Skeletal muscle satellite cell (primary cell): ENCODE measurements at regions not wholly inside any gene's neighbourhood (a gene's known extent, or its start where the extent isn't known, plus 50 kb on each side); places are given as distances from the start of the nearest gene placed in this dataset.
"Not testable (repeated sequence)": the region's sequence is repeated elsewhere in the genome, so short reads cannot be mapped to it uniquely, and the experiment has no call there.

ENCODE experiments used
- H3K27me3 ChIP-seq: 2 replicates; pipeline ENCODE4 v1.7.0; 2013; ENCODE audit warnings: low read length; ENCODE audit not compliant: control insufficient read depth, insufficient read depth
- H3K36me3 ChIP-seq: 2 replicates; pipeline ENCODE4 v1.7.0; 2013; ENCODE audit warnings: mild to moderate bottlenecking, control low read depth, low read length; ENCODE audit not compliant: insufficient read depth
- H3K4me1 ChIP-seq: 2 replicates; pipeline ENCODE4 v1.7.0; 2013; ENCODE audit warnings: low read length; ENCODE audit not compliant: control insufficient read depth, insufficient read depth
- H3K4me2 ChIP-seq: 2 replicates; pipeline ENCODE4 v1.7.0; 2013; ENCODE audit warnings: mild to moderate bottlenecking, low read length
- H3K4me3 ChIP-seq: 2 replicates; pipeline ENCODE4 v1.7.0; 2013; ENCODE audit warnings: low read length
- H3K9ac ChIP-seq: 2 replicates; pipeline ENCODE4 v1.7.0; 2013; ENCODE audit warnings: mild to moderate bottlenecking, low read depth, low read length, moderate library complexity
- H3K9me3 ChIP-seq: replicated peaks from 2 replicates; pipeline ENCODE4 v1.7.0; 2013; ENCODE audit warnings: mild to moderate bottlenecking, control low read depth, low read length

- H3K4me2 ChIP-seq, result no peak overlapping the region
- no peaks in the 10 kb centered on the region for H3K27me3 ChIP-seq
- H3K36me3 ChIP-seq, result no peaks in the 10 kb centered on the region
- H3K9ac ChIP-seq, result no peak overlapping the region
- H3K9me3 ChIP-seq, result peaks cover 9% of the 10 kb centered on the region
- no peaks in the 10 kb centered on the region for H3K4me1 ChIP-seq
- no peak overlapping the region for H3K4me3 ChIP-seq
Measured at GRCh38 chr2:13686262-13686661, 946.3 kb upstream of the LRATD1 start.

DNA sequence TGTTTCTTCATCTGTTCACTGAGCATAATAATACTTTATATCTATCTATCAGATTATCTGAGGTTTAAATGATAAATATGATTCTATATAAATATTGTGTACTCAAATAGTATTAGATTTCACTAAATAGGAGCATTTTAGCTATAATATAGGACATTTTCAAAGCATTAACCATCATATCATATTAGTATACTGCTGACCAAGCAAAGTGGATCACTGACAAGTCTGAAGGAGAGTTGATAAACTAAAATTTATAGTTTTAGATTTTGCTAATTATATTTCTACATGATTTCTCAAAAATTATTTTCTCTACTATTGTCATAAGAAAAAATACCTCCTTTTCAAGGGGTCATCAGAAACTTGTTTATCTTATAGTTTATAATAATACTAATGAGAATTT, 937.8 kb upstream of the LRATD1 start:
- H3K9ac ChIP-seq, result no peak overlapping the region
- no peaks in the 10 kb centered on the region for H3K9me3 ChIP-seq
- no peak overlapping the region for H3K4me2 ChIP-seq
- no peaks in the 10 kb centered on the region for H3K36me3 ChIP-seq
- no peaks in the 10 kb centered on the region for H3K27me3 ChIP-seq
- H3K4me1 ChIP-seq, result no peaks in the 10 kb centered on the region
- H3K4me3 ChIP-seq, result no peak overlapping the region

- Histone ChIP-seq H3K4me2 (no peak overlapping the region), H3K27me3 (no peaks in the 10 kb centered on the region), H3K9me3 (no peaks in the 10 kb centered on the region), H3K36me3 (no peaks in the 10 kb centered on the region), H3K4me3 (no peak overlapping the region), H3K9ac (no peak overlapping the region), H3K4me1 (no peaks in the 10 kb centered on the region)
Measured at GRCh38 chr2:13696601-13697000, 935.9 kb upstream of the LRATD1 start.

DNA sequence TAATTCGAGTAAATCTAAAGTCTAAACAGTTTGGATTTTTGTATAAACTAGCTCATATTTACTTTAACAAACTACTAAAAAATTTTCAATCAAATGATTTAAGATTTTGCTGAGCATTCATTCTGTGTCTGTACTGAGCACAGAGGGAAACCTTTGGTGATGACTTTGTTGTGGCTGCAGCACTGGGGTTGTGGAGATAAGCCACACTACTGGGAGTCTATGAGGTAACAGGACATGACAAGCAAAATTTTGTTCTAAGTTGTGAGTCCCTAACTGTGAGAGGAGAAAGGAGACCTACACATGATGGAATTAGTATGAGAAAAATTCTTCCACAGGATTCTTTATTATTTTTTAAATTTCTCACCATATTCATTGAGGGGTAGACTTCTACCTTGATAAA, 933.7 kb upstream of the LRATD1 start:
- no peak overlapping the region for H3K4me3 ChIP-seq
- H3K9ac ChIP-seq, result no peak overlapping the region
- no peaks in the 10 kb centered on the region for H3K36me3 ChIP-seq
- H3K4me1 ChIP-seq, result no peaks in the 10 kb centered on the region
- H3K4me2 ChIP-seq, result no peak overlapping the region
- no peaks in the 10 kb centered on the region for H3K9me3 ChIP-seq
- H3K27me3 ChIP-seq, result no peaks in the 10 kb centered on the region

- not testable (repeated sequence) for H3K9me3 ChIP-seq, H3K36me3 ChIP-seq, H3K9ac ChIP-seq, H3K27me3 ChIP-seq, H3K4me3 ChIP-seq, H3K4me2 ChIP-seq, H3K4me1 ChIP-seq
Measured at GRCh38 chr2:13699939-13700338, 932.6 kb upstream of the LRATD1 start.

GRCh38 chr2:13711154-13711553, 921.4 kb upstream of the LRATD1 start:
- H3K9ac ChIP-seq, result no peak overlapping the region
- no peaks in the 10 kb centered on the region for H3K27me3 ChIP-seq
- no peaks in the 10 kb centered on the region for H3K36me3 ChIP-seq
- no peaks in the 10 kb centered on the region for H3K9me3 ChIP-seq
- H3K4me1 ChIP-seq, result no peaks in the 10 kb centered on the region
- H3K4me3 ChIP-seq, result no peak overlapping the region
- H3K4me2 ChIP-seq, result no peak overlapping the region

- Histone ChIP-seq H3K9ac (no peak overlapping the region), H3K4me1 (no peaks in the 10 kb centered on the region), H3K4me2 (no peak overlapping the region), H3K36me3 (no peaks in the 10 kb centered on the region), H3K27me3 (no peaks in the 10 kb centered on the region), H3K9me3 (no peaks in the 10 kb centered on the region), H3K4me3 (no peak overlapping the region)
Measured at GRCh38 chr2:13714466-13714865, 918.1 kb upstream of the LRATD1 start.

DNA sequence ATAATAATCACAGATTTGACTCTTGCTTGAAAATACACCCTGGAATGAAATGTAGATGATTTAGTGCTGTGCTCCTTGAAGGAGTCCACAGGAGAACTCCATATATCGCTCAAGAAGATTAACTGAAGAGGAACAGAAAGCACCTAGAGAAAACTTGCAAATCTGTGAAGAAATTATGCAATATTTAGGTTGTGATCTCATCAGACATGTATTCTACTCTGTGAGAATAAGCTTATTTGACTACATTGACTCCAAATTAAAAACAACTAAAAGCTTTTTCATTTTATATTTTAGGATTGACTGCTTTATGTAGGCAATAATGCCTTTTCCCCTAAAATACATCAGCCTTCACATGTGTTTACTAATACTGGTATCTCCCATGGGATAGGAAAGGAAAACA, 906.6 kb upstream of the LRATD1 start:
- Histone ChIP-seq H3K4me1 (no peaks in the 10 kb centered on the region), H3K9me3 (no peaks in the 10 kb centered on the region), H3K27me3 (no peaks in the 10 kb centered on the region), H3K4me2 (no peak overlapping the region), H3K36me3 (no peaks in the 10 kb centered on the region), H3K4me3 (no peak overlapping the region), H3K9ac (no peak overlapping the region)

DNA sequence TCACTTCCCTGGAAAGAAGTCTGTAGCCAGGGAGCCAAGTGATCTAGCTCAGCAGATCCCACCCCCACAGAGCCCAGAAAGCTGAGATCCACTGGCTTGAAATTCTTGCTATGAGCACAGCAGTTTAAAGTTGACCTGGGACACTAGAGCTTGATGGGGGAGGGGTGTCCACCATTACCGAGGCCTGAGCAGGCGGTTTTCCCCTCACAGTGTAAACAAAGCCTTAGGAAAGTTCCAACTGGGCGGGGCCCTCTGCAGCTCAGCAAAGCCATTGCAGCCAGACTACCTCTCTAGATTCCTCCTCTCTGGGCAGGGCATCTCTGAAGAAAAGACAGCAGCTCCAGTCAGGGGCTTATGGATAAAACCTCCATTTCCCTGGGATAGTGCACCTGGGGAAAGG, 887.2 kb upstream of the LRATD1 start:
- Histone ChIP-seq H3K36me3 (no peaks in the 10 kb centered on the region), H3K9ac (no peak overlapping the region), H3K4me1 (no peaks in the 10 kb centered on the region), H3K4me2 (no peak overlapping the region), H3K27me3 (no peaks in the 10 kb centered on the region), H3K9me3 (no peaks in the 10 kb centered on the region), H3K4me3 (no peak overlapping the region)

DNA sequence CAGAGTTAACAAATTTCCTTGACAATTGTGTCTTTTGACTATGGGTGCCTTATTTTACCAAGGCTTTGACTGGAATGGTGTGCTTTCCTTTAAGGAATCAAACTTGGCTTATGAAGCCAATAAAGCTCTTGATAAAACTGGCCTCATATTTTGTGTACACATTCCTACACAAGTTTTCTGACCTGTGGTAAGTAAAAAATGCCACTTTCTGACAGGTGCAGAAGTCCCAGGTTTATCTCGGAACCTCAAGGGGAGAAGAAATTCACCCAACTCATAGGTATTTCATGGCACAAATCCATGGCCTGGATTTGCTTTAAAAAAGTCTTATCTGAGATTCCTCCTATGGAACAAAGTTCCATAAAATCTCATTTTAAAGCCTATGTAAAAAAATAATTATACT, 880.6 kb upstream of the LRATD1 start:
- no peaks in the 10 kb centered on the region for H3K36me3 ChIP-seq
- H3K27me3 ChIP-seq, result no peaks in the 10 kb centered on the region
- no peak overlapping the region for H3K4me2 ChIP-seq
- H3K4me1 ChIP-seq, result no peaks in the 10 kb centered on the region
- no peaks in the 10 kb centered on the region for H3K9me3 ChIP-seq
- H3K4me3 ChIP-seq, result no peak overlapping the region
- no peak overlapping the region for H3K9ac ChIP-seq

DNA sequence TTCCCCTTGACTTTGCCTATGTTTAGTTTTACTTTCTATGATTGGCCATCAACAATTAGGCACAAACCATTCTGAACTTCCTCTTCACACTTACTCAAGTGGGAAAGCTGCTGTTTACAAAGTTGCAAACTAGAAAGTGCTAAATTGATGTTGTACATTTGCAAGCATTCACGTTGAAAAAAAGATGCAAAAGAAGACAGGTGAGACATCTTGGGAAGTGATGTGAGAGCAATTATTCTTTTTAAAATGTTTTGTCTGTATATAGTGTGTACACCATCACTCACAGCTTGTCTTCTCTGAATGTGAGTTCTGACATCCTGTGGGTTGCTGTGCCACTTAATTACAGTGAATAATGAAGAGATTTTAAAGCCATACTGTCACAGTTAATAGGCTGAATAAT, 874.1 kb upstream of the LRATD1 start:
- Histone ChIP-seq H3K9me3 (no peaks in the 10 kb centered on the region), H3K4me1 (no peaks in the 10 kb centered on the region), H3K4me3 (no peak overlapping the region), H3K4me2 (no peak overlapping the region), H3K36me3 (no peaks in the 10 kb centered on the region), H3K9ac (no peak overlapping the region), H3K27me3 (no peaks in the 10 kb centered on the region)

DNA sequence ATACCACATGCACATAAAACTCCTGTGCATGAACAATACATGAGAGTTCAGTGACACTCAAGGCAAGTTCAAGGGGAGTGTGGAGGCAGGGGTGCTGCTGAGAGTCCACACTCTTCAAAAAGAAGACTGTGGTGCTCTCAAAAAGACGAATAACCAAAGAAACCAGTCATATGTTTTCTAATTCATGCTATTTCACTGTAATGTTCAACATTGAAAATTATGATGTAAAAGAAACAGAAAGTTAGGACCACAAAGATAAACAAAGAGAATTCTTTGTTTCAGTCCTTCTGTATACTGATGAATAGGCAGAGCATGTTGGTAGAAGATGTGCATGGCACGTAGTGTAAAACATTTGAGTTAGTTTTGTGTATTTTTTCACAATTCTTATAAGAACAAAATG, 864.2 kb upstream of the LRATD1 start:
- no peaks in the 10 kb centered on the region for H3K36me3 ChIP-seq
- no peak overlapping the region for H3K4me3 ChIP-seq
- H3K4me2 ChIP-seq, result no peak overlapping the region
- H3K27me3 ChIP-seq, result no peaks in the 10 kb centered on the region
- H3K9ac ChIP-seq, result no peak overlapping the region
- H3K4me1 ChIP-seq, result no peaks in the 10 kb centered on the region
- H3K9me3 ChIP-seq, result no peaks in the 10 kb centered on the region

GRCh38 chr2:13770279-13770678, 862.2 kb upstream of the LRATD1 start:
- Histone ChIP-seq H3K4me2 (no peak overlapping the region), H3K36me3 (no peaks in the 10 kb centered on the region), H3K4me1 (no peaks in the 10 kb centered on the region), H3K27me3 (no peaks in the 10 kb centered on the region), H3K4me3 (no peak overlapping the region), H3K9me3 (no peaks in the 10 kb centered on the region), H3K9ac (no peak overlapping the region)
